8988T (cell line): ENCODE measurements at regions not wholly inside any gene's neighbourhood (a gene's known extent, or its start where the extent isn't known, plus 50 kb on each side); places are given as distances from the start of the nearest gene placed in this dataset.

Experiments
- DNase-seq: peaks from one replicate; pipeline ENCODE4 v3.0.0; 2011

DNA sequence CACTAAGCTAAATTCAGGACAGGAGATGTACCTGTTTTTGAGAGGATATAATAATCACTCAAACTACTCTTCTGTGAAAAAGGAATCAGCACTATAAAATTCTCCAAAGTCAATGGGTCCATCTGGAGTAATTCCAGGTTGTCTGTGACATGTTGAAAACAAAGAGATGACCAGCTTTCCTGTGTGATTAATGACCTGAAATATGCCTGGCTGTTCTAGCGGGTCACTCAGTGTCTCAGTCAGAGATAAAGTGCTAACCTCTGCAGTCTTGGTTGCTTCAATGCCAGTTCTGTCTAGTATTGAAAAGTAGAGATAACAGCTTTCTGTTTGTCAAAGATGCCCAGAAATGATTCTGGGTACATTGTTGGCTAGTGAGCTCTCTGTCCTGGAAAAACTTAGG, 722.6 kb upstream of the TENM4 start:
- DNase-seq: no peak

DNA sequence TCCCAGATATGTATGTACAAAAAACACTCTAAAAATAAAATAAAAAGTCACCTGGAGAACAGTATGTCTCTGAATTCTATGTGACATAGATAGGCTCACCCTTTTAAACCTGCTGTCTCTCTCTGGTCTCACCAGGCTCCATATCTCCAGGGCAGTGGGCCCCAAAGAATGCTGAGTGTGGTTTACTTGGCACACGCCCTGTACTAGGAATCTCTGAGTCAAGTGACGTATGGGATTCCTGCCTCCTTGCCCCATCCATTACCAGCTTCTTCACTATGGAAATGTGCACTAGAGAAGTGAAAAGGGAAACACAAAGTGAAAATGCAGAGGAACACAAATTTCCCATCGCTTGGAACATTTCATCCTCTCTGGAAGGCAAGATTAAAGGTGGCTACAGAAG, 722.2 kb upstream of the TENM4 start:
- no peak for DNase-seq

DNA sequence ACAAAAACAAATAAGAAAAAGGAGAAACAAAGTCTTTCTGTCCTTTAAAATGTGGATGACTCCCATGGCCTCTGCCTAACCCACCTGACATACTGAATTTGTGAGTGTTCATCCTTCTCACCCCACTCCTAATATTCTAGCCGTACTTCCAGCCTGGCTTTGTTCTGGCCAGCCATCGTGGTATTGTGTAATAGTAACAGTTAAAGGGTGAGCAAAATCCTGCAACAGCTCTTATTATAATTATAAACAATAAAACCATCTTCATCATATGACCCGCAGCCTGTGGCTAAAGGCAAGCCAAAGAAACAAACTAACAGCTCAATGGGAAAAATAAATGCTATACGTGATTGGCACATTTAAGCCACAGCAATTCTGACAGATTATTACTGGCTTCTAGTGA, 721.6 kb upstream of the TENM4 start:
- DNase-seq: no peak

DNA sequence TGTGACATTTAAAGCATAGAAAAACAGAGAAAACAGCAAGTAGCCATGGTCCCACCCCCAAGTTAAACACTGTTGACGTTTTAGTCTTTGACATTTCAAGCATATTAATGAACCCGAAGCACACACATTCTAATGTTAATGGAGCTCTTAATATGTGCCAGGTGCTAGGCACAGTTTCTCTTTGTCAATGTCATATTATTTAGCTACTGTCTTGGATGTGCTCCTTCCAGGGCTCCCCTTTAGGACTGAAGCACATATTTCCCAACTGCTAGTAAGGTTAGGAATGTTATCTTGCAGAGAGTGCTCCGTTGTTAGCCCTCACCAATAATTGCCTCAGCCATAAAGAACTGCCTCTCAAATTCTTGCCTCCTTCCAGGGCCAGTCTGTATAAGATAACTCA, 716.6 kb upstream of the TENM4 start:
- no peak for DNase-seq

DNA sequence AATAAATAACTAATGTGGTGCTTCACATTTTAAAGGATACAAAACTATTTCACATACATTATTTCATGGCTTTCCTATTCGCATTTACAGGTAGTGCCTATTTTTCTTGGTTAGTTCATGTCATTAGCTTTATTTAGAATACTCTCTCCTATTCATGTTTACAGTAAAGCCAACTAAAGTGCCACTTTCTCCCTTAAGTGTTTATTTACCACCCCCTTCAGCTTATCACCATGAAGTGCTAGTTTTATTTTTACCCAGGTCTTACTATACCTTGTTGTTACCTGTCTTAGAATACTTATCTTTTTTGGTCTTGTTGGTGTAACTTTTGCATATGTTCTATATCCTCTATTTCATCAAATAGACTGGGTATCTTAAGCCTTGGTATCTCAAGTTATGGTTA, 715.2 kb upstream of the TENM4 start:
- no peak for DNase-seq

DNA sequence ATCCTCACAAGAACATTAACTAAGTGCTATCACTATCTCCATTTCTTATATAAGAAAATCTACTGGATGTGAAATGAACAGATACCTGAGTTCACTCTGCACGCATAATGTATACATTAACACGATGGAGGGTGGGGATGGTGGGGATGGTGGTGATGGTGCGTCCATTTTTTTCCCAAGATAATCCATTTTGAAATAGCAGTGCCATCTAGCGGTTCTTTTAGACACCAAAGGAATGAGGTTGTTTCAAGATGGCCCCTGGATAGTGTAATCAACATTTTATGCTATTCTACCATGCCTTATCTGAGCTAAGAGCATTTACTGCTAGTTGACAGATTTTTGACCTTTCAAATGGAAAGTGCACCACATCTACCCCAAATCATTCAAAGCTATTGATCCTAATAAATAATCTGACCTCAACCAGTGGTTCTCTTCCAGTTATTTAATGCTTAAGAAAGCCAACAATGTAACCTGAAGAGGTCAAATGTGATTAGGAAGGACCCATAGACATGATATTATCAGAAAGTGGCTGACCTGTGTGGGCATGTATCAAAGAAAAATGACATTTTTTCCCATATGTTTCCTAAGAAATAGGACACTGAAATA, 714.7 kb upstream of the TENM4 start:
- DNase-seq: no peak

DNA sequence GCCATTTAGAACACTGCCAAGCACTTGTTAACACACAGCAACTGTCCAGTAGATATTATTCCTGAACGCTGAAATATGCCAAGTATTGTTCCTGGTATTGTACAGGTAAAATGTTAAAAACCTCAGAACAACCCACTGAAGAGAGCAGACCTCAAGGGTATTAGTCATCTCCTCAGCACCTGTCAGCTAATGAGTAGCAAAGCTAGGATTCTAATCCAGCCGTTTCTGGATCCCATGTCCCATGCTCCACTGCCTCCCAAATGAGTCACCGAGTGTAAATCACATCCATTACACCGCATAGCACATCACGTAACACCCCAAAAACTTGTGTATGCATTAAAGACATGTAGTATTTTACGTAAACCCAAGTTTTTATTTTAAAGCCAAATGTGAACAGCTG, 705.4 kb upstream of the TENM4 start:
- DNase-seq: no peak

DNA sequence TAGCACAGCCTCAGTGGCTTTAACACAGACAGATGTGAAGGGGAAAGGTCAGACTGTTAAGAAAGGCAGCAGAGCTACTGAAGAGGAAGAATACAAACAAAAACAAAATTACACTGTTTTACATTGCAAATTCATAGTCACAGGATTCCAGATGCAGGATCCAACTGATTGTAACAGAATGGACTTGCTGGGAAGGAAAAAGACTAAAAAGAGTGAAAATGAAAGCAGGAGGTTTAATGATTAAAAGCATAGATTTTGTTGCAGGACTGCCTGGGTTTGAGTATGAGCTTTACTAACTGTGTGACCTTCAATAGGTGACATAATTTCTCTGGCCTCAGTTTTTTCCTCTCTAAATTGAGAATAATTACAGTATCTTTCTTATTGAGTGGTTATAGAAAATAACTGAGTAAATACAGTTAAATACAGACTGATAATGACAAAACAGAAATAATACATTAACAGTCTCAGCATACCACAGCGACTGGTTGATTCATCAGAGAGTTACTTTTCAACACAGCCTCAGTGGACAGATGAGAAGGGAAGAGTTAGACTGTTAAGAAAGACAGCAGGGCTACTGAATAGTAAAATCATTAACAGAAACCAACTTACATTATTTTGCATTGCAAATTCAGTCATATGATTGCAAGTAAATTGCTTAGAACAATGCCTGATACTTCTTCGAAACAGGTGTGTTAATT, 704.2 kb upstream of the TENM4 start:
- no peak for DNase-seq

DNA sequence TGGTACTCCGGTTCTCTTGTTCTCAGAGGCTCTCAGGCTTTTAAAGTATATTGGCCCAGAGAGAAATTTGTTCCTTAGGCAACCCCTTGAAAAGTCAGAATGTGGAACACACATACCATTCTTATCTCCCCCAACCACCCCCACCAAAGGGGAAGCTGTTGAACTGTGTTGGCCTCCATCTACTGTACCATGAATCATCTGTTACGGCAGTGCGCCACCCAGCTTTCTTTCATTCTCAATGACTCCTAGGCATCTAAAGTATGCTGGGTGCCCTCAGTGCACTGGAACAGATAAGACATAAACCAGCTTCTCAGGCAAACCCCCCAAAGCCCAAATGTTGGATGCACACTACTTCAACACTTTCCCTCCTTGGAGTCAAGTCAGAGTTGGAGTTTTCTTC, 696.2 kb upstream of the TENM4 start:
- DNase-seq: no peak

DNA sequence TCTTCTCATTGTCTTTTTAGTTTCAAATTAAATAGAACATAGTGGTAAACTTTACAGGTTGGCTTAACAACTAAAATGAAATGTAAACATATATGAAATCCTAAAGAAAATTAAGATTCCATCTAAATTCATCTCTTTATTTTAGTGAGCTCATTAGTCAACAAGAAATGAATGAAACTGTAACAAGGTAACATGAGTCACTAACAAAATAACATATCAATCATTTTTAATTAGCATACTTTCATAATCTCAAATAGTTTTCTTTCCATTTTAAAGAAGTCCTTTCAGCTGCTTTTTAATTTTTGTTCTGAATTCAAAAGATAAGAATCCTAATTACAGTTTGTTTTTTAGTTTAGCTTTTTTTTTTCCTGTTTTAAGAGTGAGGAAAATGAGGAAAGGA, 688.6 kb upstream of the TENM4 start:
- DNase-seq: no peak

DNA sequence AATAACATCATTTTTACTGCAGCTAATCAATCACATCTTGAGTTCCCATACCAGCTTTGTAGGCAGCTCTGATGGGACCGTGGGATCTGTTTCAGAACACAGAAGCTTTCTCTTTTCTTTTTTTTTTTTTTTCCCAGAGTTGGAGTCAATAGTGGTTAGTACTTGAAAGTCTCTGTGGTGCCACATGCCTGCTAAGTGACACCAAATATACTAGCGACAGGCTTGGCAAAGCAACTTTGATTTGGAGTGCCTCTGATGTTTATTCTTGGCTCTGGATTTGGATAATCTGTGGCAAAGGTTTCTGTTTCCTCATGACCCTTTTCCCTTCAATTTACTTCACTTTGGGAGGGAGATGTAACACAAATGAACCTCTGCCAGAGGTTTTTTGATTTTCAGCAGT, 681.4 kb upstream of the TENM4 start:
- no peak for DNase-seq

DNA sequence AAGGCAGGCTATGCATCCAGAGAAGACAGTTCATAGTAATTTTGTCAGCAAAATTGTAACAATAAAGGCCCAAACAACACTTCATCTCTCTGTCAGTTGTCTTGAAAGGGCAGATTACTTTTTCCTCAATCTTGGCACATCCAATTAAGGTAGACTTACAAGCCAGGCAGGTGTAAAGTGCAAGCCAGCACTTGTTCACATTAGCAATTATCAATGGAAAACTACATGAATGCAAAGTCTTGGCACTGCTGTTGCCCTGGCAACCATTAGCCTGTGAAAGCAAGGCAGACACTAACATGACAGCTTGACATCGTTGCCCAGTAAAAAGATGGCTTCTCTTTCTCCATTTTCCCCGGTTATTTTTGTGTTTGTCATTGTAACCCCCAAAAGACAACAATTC, 677.2 kb upstream of the TENM4 start:
- no peak for DNase-seq

DNA sequence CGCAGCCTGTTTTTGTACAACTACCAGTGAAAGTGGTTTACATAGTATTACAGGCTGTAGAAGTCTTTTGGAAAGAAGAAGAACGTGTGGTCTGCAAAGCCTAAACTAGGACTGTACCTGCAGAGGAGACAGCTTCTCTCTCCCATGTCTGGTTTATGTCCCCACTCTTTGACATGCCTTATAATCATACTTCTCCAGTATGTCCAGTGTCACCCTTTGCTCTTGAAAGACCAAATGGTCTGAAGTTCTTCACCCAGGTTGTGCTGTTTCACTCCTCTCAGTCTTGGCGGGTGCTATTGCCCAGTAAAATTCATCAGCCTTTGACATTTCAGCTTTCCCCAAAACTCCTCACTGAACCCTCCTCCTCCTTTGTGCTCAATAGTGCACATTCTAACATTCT, 676.0 kb upstream of the TENM4 start:
- no peak for DNase-seq

DNA sequence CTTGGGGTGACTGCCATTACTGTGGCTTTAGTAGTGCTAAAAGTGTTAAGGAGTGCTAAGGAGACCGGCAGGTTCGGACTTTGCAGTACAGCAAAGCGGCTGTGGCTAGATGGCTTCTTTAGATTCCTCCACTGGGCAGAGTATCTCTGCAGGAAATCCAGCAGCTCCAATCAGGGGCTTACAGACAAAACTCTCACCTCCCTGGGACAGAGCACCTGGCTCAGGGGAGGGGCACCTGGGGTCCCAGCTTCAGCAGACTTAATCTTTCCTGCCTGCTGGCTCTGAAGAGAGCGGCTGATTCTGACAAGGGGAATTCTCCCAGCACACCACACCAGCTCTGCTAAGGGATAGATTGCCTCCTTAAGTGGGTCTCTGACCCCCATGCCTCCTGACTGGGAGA, 668.8 kb upstream of the TENM4 start:
- no peak for DNase-seq

DNA sequence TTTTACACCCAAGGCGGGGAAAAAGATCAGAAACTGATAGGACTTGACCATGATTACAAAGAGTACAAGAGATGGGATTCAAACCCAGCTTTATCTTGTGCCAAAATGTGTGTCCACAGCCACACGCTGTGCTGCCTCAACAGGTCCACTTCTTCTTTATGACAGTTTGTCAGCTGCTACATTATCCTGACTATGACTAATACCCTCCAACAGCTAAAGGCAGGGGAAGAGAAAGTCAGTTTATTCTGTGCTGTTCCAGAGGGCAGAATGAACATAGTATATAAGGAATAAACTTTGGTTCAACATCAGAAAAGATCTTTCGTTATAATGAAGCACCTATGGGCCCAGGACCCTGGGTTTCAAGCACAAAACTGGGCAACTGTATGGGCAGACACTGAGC, 668.2 kb upstream of the TENM4 start:
- DNase-seq: no peak

DNA sequence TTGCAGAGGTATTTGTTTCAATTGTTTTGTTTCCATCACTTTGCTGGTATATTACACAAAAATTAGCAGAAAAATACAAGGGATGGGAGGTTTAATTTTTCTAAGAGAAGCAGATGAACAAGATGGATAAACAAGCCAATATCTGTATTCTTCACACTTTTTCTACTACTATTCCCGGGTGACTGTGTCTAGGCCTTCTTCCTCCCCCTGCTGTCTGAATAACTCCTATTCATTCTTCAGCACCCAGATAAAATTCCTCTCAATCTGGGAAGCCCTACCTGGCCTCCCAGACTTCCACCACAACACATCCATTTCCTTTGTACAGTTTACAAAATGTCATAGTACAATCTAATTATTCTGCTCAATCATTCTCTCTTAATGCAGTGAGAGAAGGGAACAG, 666.6 kb upstream of the TENM4 start:
- no peak for DNase-seq

DNA sequence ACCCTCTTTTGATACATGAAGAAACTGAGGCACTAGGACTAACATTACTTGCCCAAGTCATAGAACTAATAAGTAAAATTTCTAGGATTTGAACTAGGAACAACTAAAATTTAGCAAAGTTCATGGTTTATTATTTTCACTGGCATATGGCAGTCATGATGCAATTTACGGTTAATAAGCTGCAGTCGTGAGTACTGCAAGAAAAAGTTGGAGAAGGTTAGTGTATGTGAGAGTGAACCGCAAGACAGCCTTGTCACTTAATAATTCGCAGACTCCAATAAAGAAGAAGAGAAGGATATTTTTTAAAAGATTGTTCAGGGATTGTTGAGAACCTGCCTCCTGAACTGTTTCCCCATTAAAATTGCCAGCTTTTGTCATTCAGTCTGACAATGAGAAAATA, 663.4 kb upstream of the TENM4 start:
- DNase-seq: no peak

DNA sequence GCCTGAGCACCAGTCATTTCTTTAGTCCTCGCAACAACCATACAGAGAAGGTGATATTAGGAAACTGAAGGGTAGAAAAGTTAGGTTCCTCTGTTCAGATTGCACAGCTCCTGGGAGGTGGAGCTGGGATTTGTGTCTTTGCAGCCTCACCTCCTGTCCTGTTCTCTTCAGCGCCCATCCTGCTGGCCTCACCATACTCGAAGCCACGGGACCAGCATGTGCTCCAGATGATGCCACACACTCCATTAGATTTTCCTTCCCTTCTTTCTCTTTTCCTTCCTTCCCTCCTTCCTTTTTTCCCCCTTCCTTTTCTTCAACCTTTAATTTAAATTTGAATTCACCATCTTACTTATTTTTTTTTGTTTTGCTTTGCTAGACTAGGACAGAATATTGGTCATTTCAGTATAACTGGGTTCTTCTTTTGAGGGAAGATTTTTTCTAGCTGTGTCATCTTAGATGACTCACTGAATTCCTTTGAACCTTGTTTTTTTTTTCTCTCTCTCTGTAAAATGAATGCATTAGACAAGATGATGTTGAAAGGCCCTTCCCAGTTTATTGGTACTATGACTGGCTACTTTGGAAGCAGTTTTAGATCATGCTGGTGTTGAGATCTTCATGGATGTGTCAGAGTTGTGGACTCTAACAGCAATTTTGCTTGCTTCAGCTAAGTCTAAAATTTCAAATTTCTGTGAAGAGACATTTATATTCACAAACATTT, 662.5 kb upstream of the TENM4 start:
- no peak for DNase-seq

DNA sequence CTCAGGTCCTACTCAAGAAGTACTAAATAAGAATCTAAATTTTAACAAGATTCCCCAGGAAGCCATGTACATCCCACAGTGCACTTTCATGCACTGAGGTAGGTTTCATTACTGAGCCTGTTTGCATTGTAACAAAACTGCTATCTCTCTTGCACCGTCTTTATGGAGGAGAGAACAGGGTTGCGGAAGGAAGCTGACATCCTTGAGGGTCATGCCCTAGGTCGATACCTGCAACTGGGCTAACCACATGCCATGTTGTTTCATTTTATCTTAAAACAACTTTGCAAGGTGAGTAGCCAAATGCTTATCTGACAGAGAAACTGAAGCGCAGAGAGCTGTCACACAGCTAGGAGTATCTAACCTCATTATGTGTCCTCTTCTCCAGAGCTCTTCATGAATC, 656.3 kb upstream of the TENM4 start:
- DNase-seq: no peak

DNA sequence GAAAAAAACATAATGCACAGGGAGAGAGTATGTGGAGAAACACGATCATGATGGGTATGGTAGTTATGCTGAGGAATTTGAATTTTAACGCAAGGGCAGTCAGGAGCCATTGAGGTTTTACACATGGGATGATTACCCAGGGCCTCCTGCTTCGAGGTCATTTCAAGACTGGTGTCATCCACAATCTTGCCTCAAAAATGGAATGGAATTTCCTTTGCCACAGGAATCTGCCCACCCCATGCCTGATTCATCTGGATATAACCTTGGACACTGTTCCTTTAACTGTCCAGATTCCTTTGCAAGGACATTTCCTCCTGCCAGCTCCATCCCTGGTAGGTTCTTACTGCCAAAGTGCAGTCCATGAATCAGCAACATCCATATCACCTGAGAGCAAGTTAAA, 655.9 kb upstream of the TENM4 start:
- no peak for DNase-seq

DNA sequence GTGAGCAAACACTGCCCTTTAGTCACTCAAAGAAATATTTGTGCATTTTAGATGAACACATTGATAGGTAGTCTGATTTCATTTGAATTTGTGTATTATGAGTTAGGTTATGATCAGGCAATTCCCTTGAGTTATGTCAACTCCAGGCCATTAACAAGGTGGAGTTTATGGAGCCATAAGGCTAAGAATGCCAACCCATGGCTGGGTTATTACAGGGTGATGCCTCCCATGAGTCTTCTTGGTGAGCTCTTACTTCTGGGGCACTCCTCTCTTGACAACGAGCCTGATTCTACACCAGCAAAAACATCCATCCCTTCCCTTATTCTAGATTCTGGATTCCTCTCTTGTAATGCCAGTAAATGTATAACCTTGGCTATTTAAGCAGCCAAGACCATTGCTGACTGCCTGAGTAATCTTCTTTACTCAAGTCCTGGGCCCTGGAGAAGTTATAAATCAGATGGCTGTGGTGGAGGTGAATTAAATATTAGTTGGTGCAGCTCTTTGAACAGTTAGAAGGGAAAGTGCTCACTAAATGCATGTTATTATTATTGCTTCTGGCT, 645.7 kb upstream of the TENM4 start:
- no peak for DNase-seq

DNA sequence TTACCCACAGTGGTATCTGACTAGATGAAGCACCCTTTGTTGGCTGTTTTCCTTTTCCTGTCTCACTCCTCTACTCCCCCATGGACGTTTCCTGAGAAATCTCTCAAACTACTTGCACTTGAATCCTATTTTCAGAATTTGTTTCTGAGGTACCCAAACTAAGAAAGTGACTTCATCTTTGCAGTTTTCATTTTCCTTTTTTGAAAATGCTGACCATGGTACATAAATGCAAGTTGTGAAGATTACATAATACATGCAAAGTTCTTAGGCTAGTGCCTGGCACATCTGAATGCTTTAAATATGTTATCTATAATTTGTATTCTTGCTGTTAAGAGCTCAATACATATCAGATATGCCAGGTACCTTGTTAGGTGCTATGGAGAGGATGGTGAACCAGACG, 644.7 kb upstream of the TENM4 start:
- DNase-seq: no peak

DNA sequence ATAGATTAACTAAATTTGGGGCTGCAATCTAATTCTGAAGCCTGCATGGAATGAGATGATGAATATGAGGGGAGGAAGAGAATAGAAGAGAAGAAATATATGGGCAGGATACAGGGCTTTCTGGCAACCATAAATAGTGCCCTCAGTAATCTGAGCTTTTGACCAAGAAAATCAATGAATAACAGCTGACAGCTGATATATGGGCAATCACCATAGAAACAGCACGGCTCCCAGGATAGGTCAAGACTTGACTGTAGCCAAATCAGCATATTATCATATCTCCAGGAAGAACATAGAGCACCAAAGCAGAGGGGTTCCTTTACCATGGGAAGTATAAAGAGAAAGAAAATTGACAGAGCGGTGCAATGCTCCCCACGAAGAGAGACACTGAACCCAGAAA, 643.8 kb upstream of the TENM4 start:
- DNase-seq: no peak

DNA sequence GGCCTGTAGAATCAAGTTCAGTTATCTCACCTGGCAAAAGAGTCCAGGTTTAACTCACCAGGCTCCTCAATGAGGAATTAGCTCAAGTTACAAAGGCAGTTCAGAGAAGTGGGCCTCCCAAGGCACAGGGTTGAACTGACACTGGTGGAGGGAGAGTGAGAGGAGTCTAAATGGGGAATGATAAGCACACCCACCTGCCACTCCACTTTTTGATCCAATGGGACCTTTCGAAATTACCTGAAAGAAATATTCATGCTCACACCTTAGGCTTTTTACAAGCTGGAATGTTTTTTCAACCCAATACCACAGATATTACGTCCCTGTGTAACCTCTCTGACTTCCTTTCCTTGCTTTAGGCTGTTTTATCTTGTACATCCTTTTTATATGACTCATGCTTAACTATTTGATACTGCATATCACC, 642.7 kb upstream of the TENM4 start:
- no peak for DNase-seq
